Endothelial cell of umbilical vein (primary cell): ENCODE measurements at regions not wholly inside any gene's neighbourhood (a gene's known extent, or its start where the extent isn't known, plus 50 kb on each side); places are given as distances from the start of the nearest gene placed in this dataset.
"Not testable (repeated sequence)": the region's sequence is repeated elsewhere in the genome, so short reads cannot be mapped to it uniquely, and the experiment has no call there.

ENCODE experiments used
- BruUV-seq: library from RNA; stranded (reverse); fragments of 400-500 nt; replicated peaks from 2 replicates; lab custom pipeline; 2021; lab: Mats Ljungman, UMichigan
- CTCF ChIA-PET: fragments of 300-600, 350-600 bp; sonication (Branson Sonifier 250); formaldehyde crosslinking; loops from one replicate; lab custom pipeline; 2021; ENCODE audit warnings: antibody characterized with exemption, inconsistent platforms; lab: Charles Lee
- POLR2A ChIA-PET: fragments of 300-600, 350-600 bp; sonication (Branson Sonifier 250); formaldehyde crosslinking; loops from one replicate; lab custom pipeline; 2021; ENCODE audit warnings: antibody characterized with exemption, inconsistent platforms; lab: Charles Lee
- DNase-seq: peaks from one replicate; pipeline ENCODE4 v3.0.0-alpha.2; 2011; ENCODE audit warnings: low read depth, low spot score
- FAIRE-seq: peaks from 2 replicates; lab custom pipeline; 2011; peaks lifted over from hg19 to GRCh38; lab: Jason Lieb, UNC
- H2AFZ ChIP-seq: 2 replicates; pipeline ENCODE4 v1.6.0; 2012; ENCODE audit warnings: low read depth, low read length, control low read depth, inconsistent platforms
- H3K27ac ChIP-seq: 2 replicates; pipeline ENCODE4 v1.5.1; 2011; ENCODE audit warnings: low read depth, mild to moderate bottlenecking, control low read depth, low read length, moderate library complexity; ENCODE audit not compliant: insufficient read depth
- H3K27me3 ChIP-seq, 2 experiments: 2 replicates each; pipeline versions ENCODE4 v1.6.0 to v1.6.1; 2011; ENCODE audit warnings: low read length in 2 of 2, mixed read lengths in 1 of 2; ENCODE audit not compliant: control insufficient read depth in 2 of 2, insufficient read depth in 2 of 2
- H3K36me3 ChIP-seq, 2 experiments: 2 replicates in 1 of 2; 3 replicates in 1 of 2; pipeline ENCODE4 v1.5.1; 2011; ENCODE audit warnings: low read length in 2 of 2, mild to moderate bottlenecking in 1 of 2, moderate library complexity in 1 of 2; ENCODE audit not compliant: control insufficient read depth in 2 of 2, insufficient read depth in 2 of 2; ENCODE audit errors: extremely low read depth in 1 of 2
- H3K4me1 ChIP-seq: 3 replicates; pipeline ENCODE4 v1.5.1; 2011; ENCODE audit warnings: mild to moderate bottlenecking, low read length; ENCODE audit not compliant: control insufficient read depth, insufficient read depth; ENCODE audit errors: extremely low read depth
- H3K4me2 ChIP-seq: 2 replicates; pipeline ENCODE4 v1.6.1; 2011; ENCODE audit warnings: low read length, control low read depth, mixed read lengths; ENCODE audit not compliant: insufficient read depth
- H3K4me3 ChIP-seq, 3 experiments: fragments of 200-600 bp in 1 of 3; sonication (generic), shearing (Covaris generic) in 1 of 3; replicated peaks in 1 of 3; 2 replicates each; pipeline ENCODE4 v1.5.1; 2011 to 2016; ENCODE audit warnings: control low read depth in 3 of 3, low read length in 3 of 3, mild to moderate bottlenecking in 2 of 3, inconsistent platforms in 1 of 3, low read depth in 1 of 3, moderate library complexity in 1 of 3; ENCODE audit not compliant: insufficient read depth in 1 of 3
- H3K79me2 ChIP-seq: 2 replicates; pipeline ENCODE4 v1.6.0; 2012; ENCODE audit warnings: low read length, inconsistent platforms; ENCODE audit not compliant: control insufficient read depth, insufficient read depth
- H3K9ac ChIP-seq: replicated peaks from 2 replicates; pipeline ENCODE3; 2011; ENCODE audit warnings: low read length, control low read depth; ENCODE audit not compliant: insufficient read depth; ENCODE audit errors: extremely low read depth
- H3K9me1 ChIP-seq: replicated peaks from 3 replicates; pipeline ENCODE4 v1.6.0; 2011; ENCODE audit warnings: mild to moderate bottlenecking, low read length; ENCODE audit not compliant: control insufficient read depth, insufficient read depth; ENCODE audit errors: extremely low read depth
- H3K9me3 ChIP-seq: replicated peaks from 2 replicates; pipeline ENCODE4 v1.5.1; 2012; ENCODE audit warnings: low read length, inconsistent platforms; ENCODE audit not compliant: control insufficient read depth, insufficient read depth
- H4K20me1 ChIP-seq: replicated peaks from 2 replicates; pipeline ENCODE3; 2011; ENCODE audit warnings: mild to moderate bottlenecking, low read length; ENCODE audit not compliant: control insufficient read depth, insufficient read depth; ENCODE audit errors: extremely low read depth
- FOS ChIP-seq: IDR thresholded peaks from 2 replicates; pipeline ENCODE4 v1.6.1; 2011; ENCODE audit warnings: mild to moderate bottlenecking, low read length, moderate library complexity, borderline replicate concordance; ENCODE audit not compliant: insufficient read depth
- dilution Hi-C: fragments of 300-500 bp; cut with MboI; formaldehyde crosslinking; loops from one replicate; pipeline ENCODE4 v1.15.0; 2019; ENCODE audit warnings: low sequenced_read_pairs; ENCODE audit not compliant: extremely low pct_ligation_motif_present
- intact Hi-C: fragments of 100-400 bp; cut with micrococcal nuclease; formaldehyde crosslinking; loops from one replicate; pipeline ENCODE4 v1.10.0; 2022

DNA sequence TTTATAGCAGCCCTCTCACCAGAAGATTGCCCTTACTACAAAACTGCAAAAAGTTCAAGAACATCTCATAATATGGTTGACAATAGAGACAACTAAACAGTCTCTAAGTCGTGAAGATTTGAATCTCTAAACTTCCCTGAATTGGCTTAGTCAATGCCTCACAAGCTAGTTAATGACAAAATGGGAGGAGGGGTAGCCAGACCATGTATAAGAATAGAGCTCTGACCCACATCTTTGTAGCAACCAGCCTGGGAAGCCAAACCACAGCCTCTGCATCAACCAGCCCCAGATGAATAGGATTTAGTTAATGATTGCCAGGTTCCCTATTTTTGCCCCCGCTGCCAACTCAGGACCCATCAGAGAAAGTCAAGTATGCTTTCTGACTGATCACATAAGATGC, 1265.9 kb upstream of the PCDH10 start:
- H3K27me3 ChIP-seq, H3K4me1 ChIP-seq, intact Hi-C loops, H3K36me3 ChIP-seq, FAIRE-seq, H3K9me1 ChIP-seq, H3K4me2 ChIP-seq, POLR2A ChIA-PET, H3K9me3 ChIP-seq, dilution Hi-C loops, BruUV-seq, H2AFZ ChIP-seq, H3K9ac ChIP-seq, H3K79me2 ChIP-seq, H3K4me3 ChIP-seq, CTCF ChIA-PET, H3K27ac ChIP-seq, DNase-seq, H4K20me1 ChIP-seq: not testable (repeated sequence)

DNA sequence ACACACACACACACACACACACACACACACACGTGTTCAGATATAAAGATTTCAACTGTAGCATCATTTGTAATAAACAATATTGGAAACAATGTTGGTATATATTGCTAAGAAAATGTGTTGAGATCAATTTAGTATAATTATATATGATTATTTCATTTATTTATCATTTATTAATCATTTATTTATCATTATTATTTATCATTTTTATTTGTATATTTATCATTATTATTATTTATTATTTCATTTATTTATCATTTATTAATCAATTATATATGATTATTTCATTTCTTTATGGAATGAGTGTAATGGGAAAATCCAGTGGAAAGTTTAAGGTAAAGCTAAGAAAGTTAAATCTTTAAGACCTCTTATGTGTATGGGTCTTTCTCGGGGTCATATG, 1223.4 kb upstream of the PCDH10 start:
- H4K20me1 ChIP-seq, H3K27me3 ChIP-seq, intact Hi-C loops, POLR2A ChIA-PET, H3K9ac ChIP-seq, H3K4me3 ChIP-seq, H3K4me1 ChIP-seq, DNase-seq, BruUV-seq, H3K4me2 ChIP-seq, H3K79me2 ChIP-seq, H3K36me3 ChIP-seq, CTCF ChIA-PET, H3K9me3 ChIP-seq, dilution Hi-C loops, H3K27ac ChIP-seq, H3K9me1 ChIP-seq, FAIRE-seq, H2AFZ ChIP-seq: not testable (repeated sequence)

DNA sequence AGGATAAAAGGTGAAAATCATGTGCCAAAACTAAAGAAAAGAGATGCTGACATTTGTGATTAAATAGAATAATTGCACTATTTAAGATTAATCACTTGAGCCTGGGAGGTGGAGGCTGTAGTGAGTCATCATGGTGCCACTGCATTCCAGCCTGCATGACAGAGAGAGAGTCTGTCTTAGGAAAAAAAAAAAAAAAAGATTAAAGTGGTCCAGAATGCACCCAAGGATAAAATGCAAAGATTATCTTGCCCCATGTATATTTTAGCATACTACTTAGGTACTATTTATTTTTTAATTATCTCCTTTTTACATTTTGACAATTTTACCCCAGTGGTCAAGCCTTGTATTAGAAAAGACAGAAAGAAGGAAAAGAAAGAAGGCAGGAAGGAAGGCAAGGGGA, 1181.4 kb upstream of the PCDH10 start:
- H4K20me1 ChIP-seq, POLR2A ChIA-PET, H3K4me1 ChIP-seq, H3K79me2 ChIP-seq, H3K4me2 ChIP-seq, CTCF ChIA-PET, H3K9me3 ChIP-seq, H3K9me1 ChIP-seq, H3K9ac ChIP-seq, DNase-seq, BruUV-seq, dilution Hi-C loops, H3K4me3 ChIP-seq, FAIRE-seq, H2AFZ ChIP-seq, H3K27ac ChIP-seq, H3K36me3 ChIP-seq, intact Hi-C loops, H3K27me3 ChIP-seq: not testable (repeated sequence)
- TF ChIP-seq FOS = peak; percentile 28
